ENCODE measurements at regions not wholly inside any gene's neighbourhood (a gene's known extent, or its start where the extent isn't known, plus 50 kb on each side); places are given as distances from the start of the nearest gene placed in this dataset.
A peak's percentile ranks its signal among the peaks of the same experiment; 100 is the strongest.
"Not testable (repeated sequence)": the region's sequence is repeated elsewhere in the genome, so short reads cannot be mapped to it uniquely, and the experiment has no call there.

- in situ Hi-C loops (cut with HindIII; ENCODE audit: low pct_unique_long_range_greater_than_20kb, low sequenced_read_pairs) = no loop called here
- DNase-seq (ENCODE audit: low read depth, low spot score) = no peak
Measured at GRCh38 chr3:194257151-194257621, 93.9 kb downstream of the CPN2 start.

GRCh38 chr3:194257916-194258668, 93.0 kb downstream of the CPN2 start:
- in situ Hi-C loops (cut with HindIII; ENCODE audit: low pct_unique_long_range_greater_than_20kb, low sequenced_read_pairs) = no loop called here
- no peak for DNase-seq (ENCODE audit: low read depth, low spot score)

GRCh38 chr3:194259982-194260766, 91.0 kb downstream of the CPN2 start:
- in situ Hi-C loops (cut with HindIII; ENCODE audit: low pct_unique_long_range_greater_than_20kb, low sequenced_read_pairs) = no loop called here
- DNase-seq (ENCODE audit: low read depth, low spot score) = no peak

GRCh38 chr3:194261581-194262063, 89.5 kb downstream of the CPN2 start:
- no peak for DNase-seq (ENCODE audit: low read depth, low spot score)
- in situ Hi-C loops (cut with HindIII; ENCODE audit: low pct_unique_long_range_greater_than_20kb, low sequenced_read_pairs) = no loop called here

GRCh38 chr3:194262176-194262924, 88.8 kb downstream of the CPN2 start:
- no peak for DNase-seq (ENCODE audit: low read depth, low spot score)
- in situ Hi-C loops (cut with HindIII; ENCODE audit: low pct_unique_long_range_greater_than_20kb, low sequenced_read_pairs) = no loop called here

GRCh38 chr3:194262925-194263305, 88.2 kb downstream of the CPN2 start:
- in situ Hi-C loops (cut with HindIII; ENCODE audit: low pct_unique_long_range_greater_than_20kb, low sequenced_read_pairs) = no loop called here

GRCh38 chr3:194264631-194265504, 86.3 kb downstream of the CPN2 start:
- DNase-seq (ENCODE audit: low read depth, low spot score); in situ Hi-C loops (cut with HindIII; ENCODE audit: low pct_unique_long_range_greater_than_20kb, low sequenced_read_pairs): not testable (repeated sequence)

More at GRCh38 chr3:194262925-194263305, 88.2 kb downstream of the CPN2 start:
- no peak for DNase-seq (ENCODE audit: low read depth, low spot score)

- no peak for DNase-seq (ENCODE audit: low read depth, low spot score)
- in situ Hi-C loops (cut with HindIII; ENCODE audit: low pct_unique_long_range_greater_than_20kb, low sequenced_read_pairs) = no loop called here
Measured at GRCh38 chr3:194265505-194265892, 85.6 kb downstream of the CPN2 start.

- no peak for DNase-seq (ENCODE audit: low read depth, low spot score)
- in situ Hi-C loops (cut with HindIII; ENCODE audit: low pct_unique_long_range_greater_than_20kb, low sequenced_read_pairs) = no loop called here
Measured at GRCh38 chr3:194265996-194266964, 84.8 kb downstream of the CPN2 start.

- in situ Hi-C loops (cut with HindIII; ENCODE audit: low pct_unique_long_range_greater_than_20kb, low sequenced_read_pairs) = no loop called here
- DNase-seq (ENCODE audit: low read depth, low spot score) = no peak
Measured at GRCh38 chr3:194267744-194268653, 83.1 kb downstream of the CPN2 start.

- in situ Hi-C loops (cut with HindIII; ENCODE audit: low pct_unique_long_range_greater_than_20kb, low sequenced_read_pairs) = no loop called here
- no peak for DNase-seq (ENCODE audit: low read depth, low spot score)
Measured at GRCh38 chr3:194268654-194269512, 82.2 kb downstream of the CPN2 start.

- in situ Hi-C loops (cut with HindIII; ENCODE audit: low pct_unique_long_range_greater_than_20kb, low sequenced_read_pairs) = no loop called here
- no peak for DNase-seq (ENCODE audit: low read depth, low spot score)
Measured at GRCh38 chr3:194269610-194270145, 81.5 kb downstream of the CPN2 start.

GRCh38 chr3:194270627-194271459, 80.3 kb downstream of the CPN2 start:
- in situ Hi-C loops (cut with HindIII; ENCODE audit: low pct_unique_long_range_greater_than_20kb, low sequenced_read_pairs) = no loop called here
- DNase-seq (ENCODE audit: low read depth, low spot score) = peak; percentile 93
